B cell (primary cell): ENCODE measurements at regions not wholly inside any gene's neighbourhood (a gene's known extent, or its start where the extent isn't known, plus 50 kb on each side); places are given as distances from the start of the nearest gene placed in this dataset.

Experiments
- EZH2 ChIP-seq: IDR thresholded peaks from 2 replicates; pipeline ENCODE4 v1.6.1; 2012; ENCODE audit warnings: borderline replicate concordance, low read depth, mild to moderate bottlenecking, moderate library complexity, low read length; ENCODE audit not compliant: insufficient read depth, poor library complexity, severe bottlenecking
- TF ChIP-seq, protein P1 (sequence below): fragments of 200-600 bp; IDR thresholded peaks from one replicate; pipeline ENCODE4 v1.8.0; 2022; ENCODE audit warnings: antibody characterized with exemption, mild to moderate bottlenecking

DNA sequence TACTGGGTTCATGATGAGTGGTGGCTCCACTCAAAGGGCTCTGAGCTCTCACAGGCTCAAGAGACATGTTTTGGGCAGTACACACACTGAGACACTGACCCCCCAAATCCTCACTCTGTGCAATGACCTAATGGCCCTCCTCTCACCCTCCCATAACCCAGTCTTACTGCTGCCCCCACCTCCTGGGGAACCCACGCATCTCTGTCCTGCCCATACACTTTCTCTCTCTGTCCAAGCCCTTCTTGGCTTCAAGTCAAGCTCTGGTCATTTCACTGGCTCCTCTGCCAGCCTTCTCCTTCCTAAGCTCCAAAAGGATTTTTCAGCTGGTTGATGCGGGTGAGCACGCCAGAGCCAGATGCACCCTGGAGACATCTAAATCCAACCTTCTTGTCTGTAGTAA, 187.9 kb upstream of the TSHZ3 start:
- TF ChIP-seq, protein P1, sequence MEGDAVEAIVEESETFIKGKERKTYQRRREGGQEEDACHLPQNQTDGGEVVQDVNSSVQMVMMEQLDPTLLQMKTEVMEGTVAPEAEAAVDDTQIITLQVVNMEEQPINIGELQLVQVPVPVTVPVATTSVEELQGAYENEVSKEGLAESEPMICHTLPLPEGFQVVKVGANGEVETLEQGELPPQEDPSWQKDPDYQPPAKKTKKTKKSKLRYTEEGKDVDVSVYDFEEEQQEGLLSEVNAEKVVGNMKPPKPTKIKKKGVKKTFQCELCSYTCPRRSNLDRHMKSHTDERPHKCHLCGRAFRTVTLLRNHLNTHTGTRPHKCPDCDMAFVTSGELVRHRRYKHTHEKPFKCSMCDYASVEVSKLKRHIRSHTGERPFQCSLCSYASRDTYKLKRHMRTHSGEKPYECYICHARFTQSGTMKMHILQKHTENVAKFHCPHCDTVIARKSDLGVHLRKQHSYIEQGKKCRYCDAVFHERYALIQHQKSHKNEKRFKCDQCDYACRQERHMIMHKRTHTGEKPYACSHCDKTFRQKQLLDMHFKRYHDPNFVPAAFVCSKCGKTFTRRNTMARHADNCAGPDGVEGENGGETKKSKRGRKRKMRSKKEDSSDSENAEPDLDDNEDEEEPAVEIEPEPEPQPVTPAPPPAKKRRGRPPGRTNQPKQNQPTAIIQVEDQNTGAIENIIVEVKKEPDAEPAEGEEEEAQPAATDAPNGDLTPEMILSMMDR = no peak
- no peak for TF ChIP-seq EZH2
